RWPE1 (cell line): ENCODE measurements at regions not wholly inside any gene's neighbourhood (a gene's known extent, or its start where the extent isn't known, plus 50 kb on each side); places are given as distances from the start of the nearest gene placed in this dataset.

Experiments used
- CTCF ChIA-PET: fragments of 350-600 bp; sonication (Branson Sonifier 250); formaldehyde crosslinking; extraction: SDS; loops from one replicate; lab custom pipeline; 2021; lab: Yijun Ruan, JAX
- POLR2A ChIA-PET: fragments of 400-600 bp; formaldehyde crosslinking; extraction: SDS; loops from one replicate; lab custom pipeline; 2020; ENCODE audit warnings: antibody characterized with exemption; ENCODE audit not compliant: low non-redundant PET; lab: Yijun Ruan, JAX
- DNase-seq: peaks from one replicate; pipeline ENCODE4 v3.0.0; 2012; ENCODE audit warnings: low spot score
- H3K27ac ChIP-seq: fragments of 450-650 bp; 2 replicates; pipeline ENCODE4 v1.5.1; 2017
- CTCF ChIP-seq: fragments of 450-650 bp; conservative IDR thresholded peaks from 2 replicates; pipeline ENCODE4 v1.5.1; 2017; ENCODE audit warnings: low read depth, mild to moderate bottlenecking

- POLR2A ChIA-PET, result no interaction called here
- no peak overlapping the region for H3K27ac ChIP-seq
- CTCF ChIA-PET, result interaction anchor here (0.5 to 0.6 kb wide), 2 partner anchors 454 to 1372 kb away, joined by 3 to 4 read pairs; no protein-coding TSS in a partner anchor
- no peak for TF ChIP-seq CTCF
- DNase-seq, result no peak
These were observed 508.4 kb downstream of the CDH26 start for GRCh38 chr20:60466687-60467022.

GRCh38 chr20:60467078-60467477 lies 508.9 kb downstream of the CDH26 start:
- TF ChIP-seq CTCF, result no peak
- no peak for DNase-seq
- ChIA-PET POLR2A (no interaction called here), CTCF (interaction anchor here (0.5 to 1.0 kb wide), 3 partner anchors 253 to 1371 kb away, joined by 3 to 5 read pairs (median 4); no protein-coding TSS in a partner anchor)
- H3K27ac ChIP-seq, result no peak overlapping the region

GRCh38 chr20:60467771-60468170 lies 509.5 kb downstream of the CDH26 start:
- ChIA-PET CTCF (interaction anchor here (1.0 kb wide), 1 partner anchor 254 kb away, joined by 5 read pairs; no protein-coding TSS in a partner anchor), POLR2A (no interaction called here)
- no peak for DNase-seq
- no peak overlapping the region for H3K27ac ChIP-seq
- TF ChIP-seq CTCF, result no peak

- CTCF ChIA-PET, result no interaction called here
- no peak overlapping the region for H3K27ac ChIP-seq
- TF ChIP-seq CTCF, result no peak
- no peak for DNase-seq
- POLR2A ChIA-PET, result no interaction called here
These were observed 511.6 kb downstream of the CDH26 start for GRCh38 chr20:60469829-60470228.

- POLR2A ChIA-PET, result no interaction called here
- TF ChIP-seq CTCF, result no peak
- DNase-seq, result no peak
- CTCF ChIA-PET, result no interaction called here
- no peak overlapping the region for H3K27ac ChIP-seq
These were observed 512.1 kb downstream of the CDH26 start for GRCh38 chr20:60470366-60470765.

GRCh38 chr20:60473211-60473610 lies 515.0 kb downstream of the CDH26 start:
- no peak for DNase-seq
- ChIA-PET POLR2A (no interaction called here), CTCF (interaction anchor here (0.6 kb wide), 1 partner anchor 1408 kb away, joined by 4 read pairs; no protein-coding TSS in a partner anchor)
- no peak for TF ChIP-seq CTCF
- H3K27ac ChIP-seq, result no peak overlapping the region
